Naive thymus-derived CD8-positive, alpha-beta T cell (primary cell): ENCODE measurements at regions not wholly inside any gene's neighbourhood (a gene's known extent, or its start where the extent isn't known, plus 50 kb on each side); places are given as distances from the start of the nearest gene placed in this dataset.

Experiments
- ATAC-seq, 2 donors: fragments of 150-1000 bp; cut with Tn5 transposase in 1 of 2; sonication (Bioruptor Pico), chemical (Tn5 transposase) in 1 of 2; 1 replicate in 1 of 2; 2 replicates in 1 of 2; pipeline ENCODE4 v1.10.0; 2021; ENCODE audit warnings: mild to moderate bottlenecking in 2 of 2, moderate library complexity in 2 of 2
- POLR2A ChIA-PET: fragments of 350-600 bp; sonication (Branson Sonifier 250); formaldehyde crosslinking; loops from one replicate; lab custom pipeline; 2021; ENCODE audit warnings: antibody characterized with exemption; lab: Charles Lee
- DNase-seq, 10 donors: peaks; one replicate each; pipeline versions ENCODE4 v3.0.0 to v3.0.0-alpha.2; 2020 to 2022
- H3K27ac Mint-ChIP-seq, 10 donors: one replicate each; pipeline ENCODE4 v1.8.0; 2020 to 2022; ENCODE audit warnings: mild to moderate bottlenecking in 10 of 10, mixed read lengths in 10 of 10, moderate library complexity in 4 of 10, inconsistent platforms in 1 of 10
- H3K27me3 Mint-ChIP-seq, 5 donors: one replicate each; pipeline ENCODE4 v1.8.0; 2021 to 2022; ENCODE audit warnings: mixed read lengths in 5 of 5
- H3K36me3 Mint-ChIP-seq, 3 donors: one replicate each; pipeline ENCODE4 v1.8.0; 2020 to 2022; ENCODE audit warnings: mixed read lengths in 3 of 3, mild to moderate bottlenecking in 2 of 3, inconsistent platforms in 1 of 3
- H3K4me1 Mint-ChIP-seq, 4 donors: one replicate each; pipeline ENCODE4 v1.8.0; 2021 to 2022; ENCODE audit warnings: mixed read lengths in 4 of 4
- H3K4me3 Mint-ChIP-seq, 10 donors: one replicate each; pipeline ENCODE4 v1.8.0; 2020 to 2022; ENCODE audit warnings: mild to moderate bottlenecking in 10 of 10, mixed read lengths in 10 of 10, moderate library complexity in 6 of 10, inconsistent platforms in 1 of 10
- H3K9me3 Mint-ChIP-seq, 9 donors: one replicate each; pipeline ENCODE4 v1.8.0; 2020 to 2022; ENCODE audit warnings: mixed read lengths in 9 of 9, mild to moderate bottlenecking in 3 of 9, inconsistent platforms in 1 of 9, moderate library complexity in 1 of 9

- ATAC-seq, result no peak
- Mint-ChIP-seq H3K4me3 (no peak overlapping the region), H3K27ac (no peak overlapping the region)
Observed at GRCh38 chr18:39991696-39992265, 1963.3 kb upstream of the PIK3C3 start.

GRCh38 chr18:39990540-39990939, 1964.5 kb upstream of the PIK3C3 start:
- H3K36me3 Mint-ChIP-seq, result peaks cover 0 to 2% (median 0%) of the 10 kb centered on the region in 3 donors
- no peaks in the 10 kb centered on the region for H3K4me1 Mint-ChIP-seq

More at GRCh38 chr18:39991696-39992265, 1963.3 kb upstream of the PIK3C3 start:
- POLR2A ChIA-PET, result no interaction called here
- Mint-ChIP-seq H3K4me1 (no peaks in the 10 kb centered on the region), H3K27me3 (no peaks in the 10 kb centered on the region), H3K36me3 (peaks cover 0 to 2% (median 0%) of the 10 kb centered on the region in 3 donors), H3K9me3 (peaks cover 0 to 12% (median 2%) of the 10 kb centered on the region in 9 donors)
- no peak for DNase-seq

GRCh38 chr18:39976771-39977170, 1978.3 kb upstream of the PIK3C3 start:
- no peak for ATAC-seq
- H3K27me3 Mint-ChIP-seq, result no peaks in the 10 kb centered on the region

More at GRCh38 chr18:39990540-39990939, 1964.5 kb upstream of the PIK3C3 start:
- Mint-ChIP-seq H3K27me3 (no peaks in the 10 kb centered on the region), H3K27ac (no peak overlapping the region), H3K9me3 (peaks cover 0 to 12% (median 0%) of the 10 kb centered on the region in 9 donors), H3K4me3 (no peak overlapping the region)
- DNase-seq, result no peak
- POLR2A ChIA-PET, result no interaction called here
- no peak for ATAC-seq

GRCh38 chr18:39972521-39972920, 1982.5 kb upstream of the PIK3C3 start:
- no peaks in the 10 kb centered on the region for H3K36me3 Mint-ChIP-seq

More at GRCh38 chr18:39976771-39977170, 1978.3 kb upstream of the PIK3C3 start:
- DNase-seq, result no peak
- H3K27ac Mint-ChIP-seq, result no peak overlapping the region
- H3K9me3 Mint-ChIP-seq, result peaks cover 0 to 3% (median 0%) of the 10 kb centered on the region in 9 donors
- no peak overlapping the region for H3K4me3 Mint-ChIP-seq
- no peaks in the 10 kb centered on the region for H3K4me1 Mint-ChIP-seq
- no peaks in the 10 kb centered on the region for H3K36me3 Mint-ChIP-seq
- POLR2A ChIA-PET, result no interaction called here

GRCh38 chr18:39969803-39970494, 1985.1 kb upstream of the PIK3C3 start:
- no peaks in the 10 kb centered on the region for H3K27me3 Mint-ChIP-seq
- H3K9me3 Mint-ChIP-seq, result peaks cover 0 to 9% (median 0%) of the 10 kb centered on the region in 9 donors
- POLR2A ChIA-PET, result no interaction called here
- no peaks in the 10 kb centered on the region for H3K4me1 Mint-ChIP-seq
- DNase-seq, result no peak
- no peak overlapping the region for H3K27ac Mint-ChIP-seq
- H3K4me3 Mint-ChIP-seq, result no peak overlapping the region
- no peak for ATAC-seq
- no peaks in the 10 kb centered on the region for H3K36me3 Mint-ChIP-seq

More at GRCh38 chr18:39972521-39972920, 1982.5 kb upstream of the PIK3C3 start:
- H3K27ac Mint-ChIP-seq, result no peak overlapping the region
- POLR2A ChIA-PET, result no interaction called here
- ATAC-seq (no peak), DNase-seq (no peak)
- H3K4me1 Mint-ChIP-seq, result no peaks in the 10 kb centered on the region
- no peak overlapping the region for H3K4me3 Mint-ChIP-seq
- H3K27me3 Mint-ChIP-seq, result no peaks in the 10 kb centered on the region
- peaks cover 0 to 2% (median 0%) of the 10 kb centered on the region in 9 donors for H3K9me3 Mint-ChIP-seq

- Mint-ChIP-seq H3K27me3 (no peaks in the 10 kb centered on the region), H3K4me1 (no peaks in the 10 kb centered on the region), H3K27ac (no peak overlapping the region), H3K4me3 (no peak overlapping the region), H3K9me3 (peaks cover 0 to 11% (median 0%) of the 10 kb centered on the region in 9 donors), H3K36me3 (no peaks in the 10 kb centered on the region)
- ATAC-seq (no peak), DNase-seq (no peak)
- POLR2A ChIA-PET, result no interaction called here
Observed at GRCh38 chr18:39966275-39966674, 1988.8 kb upstream of the PIK3C3 start.

- DNase-seq (no peak), ATAC-seq (no peak)
- Mint-ChIP-seq H3K4me1 (no peaks in the 10 kb centered on the region), H3K27me3 (no peaks in the 10 kb centered on the region), H3K4me3 (no peak overlapping the region), H3K36me3 (no peaks in the 10 kb centered on the region), H3K9me3 (peaks cover 0 to 18% (median 2%) of the 10 kb centered on the region in 9 donors), H3K27ac (no peak overlapping the region)
- POLR2A ChIA-PET, result no interaction called here
Observed at GRCh38 chr18:39962546-39962945, 1992.5 kb upstream of the PIK3C3 start.

- Mint-ChIP-seq H3K27ac (no peak overlapping the region), H3K27me3 (no peaks in the 10 kb centered on the region), H3K9me3 (peaks cover 0 to 25% (median 2%) of the 10 kb centered on the region in 9 donors), H3K4me1 (no peaks in the 10 kb centered on the region), H3K4me3 (no peak overlapping the region), H3K36me3 (no peaks in the 10 kb centered on the region)
- no peak for ATAC-seq
- POLR2A ChIA-PET, result no interaction called here
- no peak for DNase-seq
Observed at GRCh38 chr18:39960550-39960949, 1994.5 kb upstream of the PIK3C3 start.

- Mint-ChIP-seq H3K36me3 (no peaks in the 10 kb centered on the region), H3K4me1 (no peaks in the 10 kb centered on the region), H3K9me3 (peaks cover 0 to 18% (median 2%) of the 10 kb centered on the region in 9 donors), H3K27me3 (no peaks in the 10 kb centered on the region), H3K4me3 (no peak overlapping the region), H3K27ac (no peak overlapping the region)
- ATAC-seq (no peak), DNase-seq (no peak)
- POLR2A ChIA-PET, result no interaction called here
Observed at GRCh38 chr18:39959839-39960238, 1995.2 kb upstream of the PIK3C3 start.

GRCh38 chr18:39958876-39959275, 1996.2 kb upstream of the PIK3C3 start:
- no peaks in the 10 kb centered on the region for H3K36me3 Mint-ChIP-seq

GRCh38 chr18:39952816-39953215, 2002.2 kb upstream of the PIK3C3 start:
- ATAC-seq (no peak), DNase-seq (no peak)
- Mint-ChIP-seq H3K36me3 (no peaks in the 10 kb centered on the region), H3K4me3 (no peak overlapping the region), H3K9me3 (peaks cover 0 to 19% (median 0%) of the 10 kb centered on the region in 9 donors), H3K27ac (no peak overlapping the region), H3K4me1 (no peaks in the 10 kb centered on the region), H3K27me3 (no peaks in the 10 kb centered on the region)
- POLR2A ChIA-PET, result no interaction called here

More at GRCh38 chr18:39958876-39959275, 1996.2 kb upstream of the PIK3C3 start:
- Mint-ChIP-seq H3K27ac (no peak overlapping the region), H3K4me1 (no peaks in the 10 kb centered on the region), H3K9me3 (peaks cover 0 to 17% (median 2%) of the 10 kb centered on the region in 9 donors), H3K27me3 (no peaks in the 10 kb centered on the region), H3K4me3 (no peak overlapping the region)
- POLR2A ChIA-PET, result no interaction called here
- no peak for ATAC-seq
- DNase-seq, result no peak

- Mint-ChIP-seq H3K27me3 (no peaks in the 10 kb centered on the region), H3K9me3 (peaks cover 0 to 22% (median 0%) of the 10 kb centered on the region in 9 donors), H3K4me1 (no peaks in the 10 kb centered on the region), H3K27ac (no peak overlapping the region), H3K4me3 (no peak overlapping the region), H3K36me3 (no peaks in the 10 kb centered on the region)
- ATAC-seq, result no peak
- DNase-seq, result no peak
- POLR2A ChIA-PET, result no interaction called here
Observed at GRCh38 chr18:39951142-39951720, 2003.8 kb upstream of the PIK3C3 start.

GRCh38 chr18:39946623-39947061, 2008.4 kb upstream of the PIK3C3 start:
- Mint-ChIP-seq H3K36me3 (no peaks in the 10 kb centered on the region), H3K4me1 (peaks cover 0 to 1% (median 0%) of the 10 kb centered on the region in 4 donors), H3K9me3 (peaks cover 0 to 29% (median 4%) of the 10 kb centered on the region in 9 donors), H3K27ac (no peak overlapping the region), H3K27me3 (no peaks in the 10 kb centered on the region), H3K4me3 (no peak overlapping the region)
- ATAC-seq (no peak), DNase-seq (no peak)
- POLR2A ChIA-PET, result no interaction called here
